Esophagus (tissue), 2 donors: ENCODE measurements at regions not wholly inside any gene's neighbourhood (a gene's known extent, or its start where the extent isn't known, plus 50 kb on each side); places are given as distances from the start of the nearest gene placed in this dataset.
"Not testable (repeated sequence)": the region's sequence is repeated elsewhere in the genome, so short reads cannot be mapped to it uniquely, and the experiment has no call there.

Experiments used
- H3K27ac ChIP-seq, 2 donors: one replicate each; pipeline ENCODE4 v1.5.1; 2013; ENCODE audit warnings: low read depth in 2 of 2, mild to moderate bottlenecking in 2 of 2, inconsistent platforms in 1 of 2, low read length in 1 of 2, moderate library complexity in 1 of 2
- H3K27me3 ChIP-seq, 2 donors: one replicate each; pipeline ENCODE4 v1.6.1; 2013; ENCODE audit warnings: low read length in 2 of 2, control low read depth in 1 of 2, mild to moderate bottlenecking in 1 of 2; ENCODE audit not compliant: insufficient read depth in 2 of 2, control insufficient read depth in 1 of 2
- H3K36me3 ChIP-seq, 2 donors: one replicate each; pipeline ENCODE4 v1.6.1; 2013; ENCODE audit warnings: low read length in 1 of 2; ENCODE audit not compliant: control insufficient read depth in 2 of 2, insufficient read depth in 2 of 2
- H3K4me1 ChIP-seq, 2 donors: one replicate each; pipeline ENCODE4 v1.6.1; 2013; ENCODE audit warnings: low read length in 1 of 2; ENCODE audit not compliant: control insufficient read depth in 2 of 2, insufficient read depth in 2 of 2
- H3K4me3 ChIP-seq, 2 donors: one replicate each; pipeline ENCODE4 v1.5.1; 2013; ENCODE audit warnings: low read length in 2 of 2, mild to moderate bottlenecking in 2 of 2, low read depth in 1 of 2, moderate library complexity in 1 of 2
- H3K9me3 ChIP-seq, 2 donors: one replicate each; pipeline ENCODE4 v1.6.1; 2013; ENCODE audit warnings: mild to moderate bottlenecking in 2 of 2, low read depth in 1 of 2, low read length in 1 of 2, moderate library complexity in 1 of 2; ENCODE audit not compliant: control insufficient read depth in 2 of 2, insufficient read depth in 1 of 2
- WGBS, 2 donors: extraction: QIAGEN DNeasy Blood & Tissue Kit; methylation state at CpG; one replicate each; pipeline ENCODE4 v1.1.7; 2013; 5-methylcytosine and 5-hydroxymethylcytosine counted together
- donor health status: healthy with polysubstance abuse.
- donor health status: Bipolar disorder and iron deficiency.

- Histone ChIP-seq H3K4me1 (no peaks in the 10 kb centered on the region), H3K9me3 (no peaks in the 10 kb centered on the region), H3K27ac (no peak overlapping the region), H3K27me3 (no peaks in the 10 kb centered on the region), H3K36me3 (no peaks in the 10 kb centered on the region), H3K4me3 (no peak overlapping the region)
- 78 to 81% methylated on average over 9 of the region's 9 CpGs for WGBS, 2 donors
Measured at GRCh38 chr2:241994556-241995213, 125.2 kb downstream of the RTP5 start.

GRCh38 chr2:241996100-241996499, 126.6 kb downstream of the RTP5 start:
- Histone ChIP-seq H3K36me3 (no peaks in the 10 kb centered on the region), H3K9me3 (no peaks in the 10 kb centered on the region), H3K4me3 (no peak overlapping the region), H3K27ac (no peak overlapping the region), H3K27me3 (no peaks in the 10 kb centered on the region), H3K4me1 (no peaks in the 10 kb centered on the region)
- 89 to 92% methylated on average over 13 of the region's 13 CpGs for WGBS, 2 donors

GRCh38 chr2:241997017-241997416, 127.5 kb downstream of the RTP5 start:
- Histone ChIP-seq H3K36me3 (no peaks in the 10 kb centered on the region), H3K4me1 (no peaks in the 10 kb centered on the region), H3K4me3 (no peak overlapping the region), H3K27me3 (no peaks in the 10 kb centered on the region), H3K9me3 (no peaks in the 10 kb centered on the region), H3K27ac (no peak overlapping the region)
- WGBS, 2 donors: 92 to 94% methylated on average over 16 of the region's 16 CpGs

GRCh38 chr2:241999184-241999583, 129.7 kb downstream of the RTP5 start:
- Histone ChIP-seq H3K36me3 (no peaks in the 10 kb centered on the region), H3K4me1 (no peaks in the 10 kb centered on the region), H3K9me3 (no peaks in the 10 kb centered on the region), H3K27me3 (no peaks in the 10 kb centered on the region), H3K4me3 (no peak overlapping the region), H3K27ac (no peak overlapping the region)
- 82 to 83% methylated on average over 16 of the region's 16 CpGs for WGBS, 2 donors

- Histone ChIP-seq H3K4me1 (no peaks in the 10 kb centered on the region), H3K27ac (no peak overlapping the region), H3K9me3 (no peaks in the 10 kb centered on the region), H3K36me3 (no peaks in the 10 kb centered on the region), H3K27me3 (no peaks in the 10 kb centered on the region), H3K4me3 (no peak overlapping the region)
- 67 to 80% methylated on average over 8 of the region's 8 CpGs for WGBS, 2 donors
Measured at GRCh38 chr2:242001853-242002252, 132.3 kb downstream of the RTP5 start.

GRCh38 chr2:242002944-242003343, 133.4 kb downstream of the RTP5 start:
- Histone ChIP-seq H3K4me1 (no peaks in the 10 kb centered on the region), H3K4me3 (no peak overlapping the region), H3K36me3 (no peaks in the 10 kb centered on the region), H3K27me3 (no peaks in the 10 kb centered on the region), H3K9me3 (no peaks in the 10 kb centered on the region), H3K27ac (no peak overlapping the region)
- WGBS, 2 donors: 79 to 81% methylated on average over 13 of the region's 13 CpGs

GRCh38 chr2:242004223-242004901, 134.8 kb downstream of the RTP5 start:
- Histone ChIP-seq H3K4me3 (no peak overlapping the region), H3K27me3 (no peaks in the 10 kb centered on the region), H3K27ac (no peak overlapping the region), H3K9me3 (no peaks in the 10 kb centered on the region), H3K4me1 (no peaks in the 10 kb centered on the region), H3K36me3 (no peaks in the 10 kb centered on the region)
- WGBS, 2 donors: 87 to 89% methylated on average over 19 to 24 of the region's 30 CpGs

- no peak overlapping the region for H3K4me3 ChIP-seq
- H3K9me3 ChIP-seq: no peaks in the 10 kb centered on the region
- no peaks in the 10 kb centered on the region for H3K4me1 ChIP-seq
- WGBS, 2 donors: 80 to 83% methylated on average over 7 of the region's 7 CpGs
- no peaks in the 10 kb centered on the region for H3K36me3 ChIP-seq
- H3K27me3 ChIP-seq: no peaks in the 10 kb centered on the region
- no peak overlapping the region for H3K27ac ChIP-seq
Measured at GRCh38 chr2:242004902-242005230, 135.3 kb downstream of the RTP5 start.

- H3K9me3 ChIP-seq, H3K36me3 ChIP-seq, H3K27me3 ChIP-seq, H3K4me1 ChIP-seq, H3K27ac ChIP-seq, H3K4me3 ChIP-seq: not testable (repeated sequence)
- WGBS, 2 donors: 83 to 86% methylated on average over 20 of the region's 25 CpGs
Measured at GRCh38 chr2:242006091-242006634, 136.6 kb downstream of the RTP5 start.

- not testable (repeated sequence) for H3K4me3 ChIP-seq, H3K9me3 ChIP-seq, H3K27ac ChIP-seq, H3K36me3 ChIP-seq, H3K27me3 ChIP-seq, H3K4me1 ChIP-seq
- WGBS, 2 donors: 69 to 76% methylated on average over 13 of the region's 24 CpGs
Measured at GRCh38 chr2:242008908-242009307, 139.4 kb downstream of the RTP5 start.
